ENCODE measurements at regions not wholly inside any gene's neighbourhood (a gene's known extent, or its start where the extent isn't known, plus 50 kb on each side); places are given as distances from the start of the nearest gene placed in this dataset.

DNA sequence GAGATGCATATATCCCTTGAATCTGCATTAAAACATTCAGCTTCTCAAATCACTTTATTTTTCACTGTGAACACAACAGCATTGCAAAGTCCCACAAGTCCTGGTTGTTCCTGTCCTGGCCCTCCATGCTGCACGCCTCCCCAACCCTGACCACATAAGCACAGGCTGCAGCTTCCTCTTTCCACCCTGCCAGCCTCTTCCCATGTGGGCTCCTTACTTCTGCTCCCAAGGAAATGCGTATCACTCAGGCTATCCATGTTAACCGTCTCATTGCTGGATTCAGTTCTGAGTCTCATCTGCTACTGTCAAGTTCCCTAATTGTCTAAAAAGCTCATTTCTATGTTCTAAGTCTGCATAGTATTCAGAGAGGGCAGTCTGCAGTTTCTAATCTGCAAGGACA is 89.7 kb upstream of the ZPBP start:
- no peak for TF ChIP-seq POLR2A (IDR thresholded peaks at IDR 0.05; ENCODE audit: low read depth, low read length)
- TF ChIP-seq, protein P1, sequence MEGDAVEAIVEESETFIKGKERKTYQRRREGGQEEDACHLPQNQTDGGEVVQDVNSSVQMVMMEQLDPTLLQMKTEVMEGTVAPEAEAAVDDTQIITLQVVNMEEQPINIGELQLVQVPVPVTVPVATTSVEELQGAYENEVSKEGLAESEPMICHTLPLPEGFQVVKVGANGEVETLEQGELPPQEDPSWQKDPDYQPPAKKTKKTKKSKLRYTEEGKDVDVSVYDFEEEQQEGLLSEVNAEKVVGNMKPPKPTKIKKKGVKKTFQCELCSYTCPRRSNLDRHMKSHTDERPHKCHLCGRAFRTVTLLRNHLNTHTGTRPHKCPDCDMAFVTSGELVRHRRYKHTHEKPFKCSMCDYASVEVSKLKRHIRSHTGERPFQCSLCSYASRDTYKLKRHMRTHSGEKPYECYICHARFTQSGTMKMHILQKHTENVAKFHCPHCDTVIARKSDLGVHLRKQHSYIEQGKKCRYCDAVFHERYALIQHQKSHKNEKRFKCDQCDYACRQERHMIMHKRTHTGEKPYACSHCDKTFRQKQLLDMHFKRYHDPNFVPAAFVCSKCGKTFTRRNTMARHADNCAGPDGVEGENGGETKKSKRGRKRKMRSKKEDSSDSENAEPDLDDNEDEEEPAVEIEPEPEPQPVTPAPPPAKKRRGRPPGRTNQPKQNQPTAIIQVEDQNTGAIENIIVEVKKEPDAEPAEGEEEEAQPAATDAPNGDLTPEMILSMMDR (conservative IDR thresholded peaks at IDR 0.05; ENCODE audit: low read depth, low read length), result no peak
- no peak for TF ChIP-seq RAD21 (IDR thresholded peaks at IDR 0.05; ENCODE audit: low read length)
- no peak for TF ChIP-seq RFX5 (IDR thresholded peaks at IDR 0.05; ENCODE audit: low read depth, low read length)
- no peak for TF ChIP-seq MAZ (IDR thresholded peaks at IDR 0.05; ENCODE audit: borderline replicate concordance, low read depth, low read length)
- TF ChIP-seq, protein P2, sequence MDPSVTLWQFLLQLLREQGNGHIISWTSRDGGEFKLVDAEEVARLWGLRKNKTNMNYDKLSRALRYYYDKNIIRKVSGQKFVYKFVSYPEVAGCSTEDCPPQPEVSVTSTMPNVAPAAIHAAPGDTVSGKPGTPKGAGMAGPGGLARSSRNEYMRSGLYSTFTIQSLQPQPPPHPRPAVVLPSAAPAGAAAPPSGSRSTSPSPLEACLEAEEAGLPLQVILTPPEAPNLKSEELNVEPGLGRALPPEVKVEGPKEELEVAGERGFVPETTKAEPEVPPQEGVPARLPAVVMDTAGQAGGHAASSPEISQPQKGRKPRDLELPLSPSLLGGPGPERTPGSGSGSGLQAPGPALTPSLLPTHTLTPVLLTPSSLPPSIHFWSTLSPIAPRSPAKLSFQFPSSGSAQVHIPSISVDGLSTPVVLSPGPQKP (IDR thresholded peaks at IDR 0.05; ENCODE audit: borderline replicate concordance, low read depth, low read length), result no peak
- TF ChIP-seq, protein P3, sequence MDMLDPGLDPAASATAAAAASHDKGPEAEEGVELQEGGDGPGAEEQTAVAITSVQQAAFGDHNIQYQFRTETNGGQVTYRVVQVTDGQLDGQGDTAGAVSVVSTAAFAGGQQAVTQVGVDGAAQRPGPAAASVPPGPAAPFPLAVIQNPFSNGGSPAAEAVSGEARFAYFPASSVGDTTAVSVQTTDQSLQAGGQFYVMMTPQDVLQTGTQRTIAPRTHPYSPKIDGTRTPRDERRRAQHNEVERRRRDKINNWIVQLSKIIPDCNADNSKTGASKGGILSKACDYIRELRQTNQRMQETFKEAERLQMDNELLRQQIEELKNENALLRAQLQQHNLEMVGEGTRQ (IDR thresholded peaks at IDR 0.05; ENCODE audit: low read depth, low read length), result no peak
- TF ChIP-seq BHLHE40 (IDR thresholded peaks at IDR 0.05; ENCODE audit: low read depth, low read length), result no peak
- no peak for TF ChIP-seq MAFK (IDR thresholded peaks at IDR 0.05; ENCODE audit: low read depth, low read length)
- no peak for TF ChIP-seq MXI1 (IDR thresholded peaks at IDR 0.05; ENCODE audit: borderline replicate concordance, low read depth, low read length)
- TF ChIP-seq FOS (IDR thresholded peaks at IDR 0.05; ENCODE audit: low read depth, low read length), result no peak
- TF ChIP-seq CEBPB (IDR thresholded peaks at IDR 0.05; ENCODE audit: low read depth, low read length), result no peak
- TF ChIP-seq SMC3 (IDR thresholded peaks at IDR 0.05; ENCODE audit: low read depth, low read length), result no peak
